NOMO-1 (cell line): ENCODE measurements at regions not wholly inside any gene's neighbourhood (a gene's known extent, or its start where the extent isn't known, plus 50 kb on each side); places are given as distances from the start of the nearest gene placed in this dataset.
A peak's percentile ranks its signal among the peaks of the same experiment; 100 is the strongest.
"Not testable (repeated sequence)": the region's sequence is repeated elsewhere in the genome, so short reads cannot be mapped to it uniquely, and the experiment has no call there.

Source experiments
- DNase-seq, 2 experiments: peaks; one replicate each; lab custom pipeline; 2025; ENCODE audit not compliant: unreplicated experiment in 2 of 2; lab: John Stamatoyannopoulos, UW

- DNase-seq, result no peak
Measured at GRCh38 chr22:46026899-46027210, 49.9 kb upstream of the WNT7B start.

- peak; percentile 28 to 74 for DNase-seq
Measured at GRCh38 chr22:46027211-46028105, 50.5 kb upstream of the WNT7B start.

- no peak for DNase-seq
Measured at GRCh38 chr22:46028106-46028991, 51.4 kb upstream of the WNT7B start.

GRCh38 chr22:46029036-46029435, 52.1 kb upstream of the WNT7B start:
- no peak for DNase-seq

- DNase-seq, result no peak
Measured at GRCh38 chr22:46029574-46030200, 52.7 kb upstream of the WNT7B start.

- DNase-seq, result no peak
Measured at GRCh38 chr22:46030231-46030880, 53.4 kb upstream of the WNT7B start.

GRCh38 chr22:46031066-46031465, 54.1 kb upstream of the WNT7B start:
- DNase-seq, result no peak

- DNase-seq, result no peak
Measured at GRCh38 chr22:46031557-46031956, 54.6 kb upstream of the WNT7B start.

GRCh38 chr22:46031965-46032851, 55.2 kb upstream of the WNT7B start:
- DNase-seq, result no peak

GRCh38 chr22:46033256-46034200, 56.6 kb upstream of the WNT7B start:
- DNase-seq, result no peak

- not testable (repeated sequence) for DNase-seq
Measured at GRCh38 chr22:46034480-46034879, 57.5 kb upstream of the WNT7B start.

- no peak for DNase-seq
Measured at GRCh38 chr22:46035380-46035741, 58.4 kb upstream of the WNT7B start.

- peak; percentile 99 for DNase-seq
Measured at GRCh38 chr22:46035742-46036557, 59.0 kb upstream of the WNT7B start.

- no peak for DNase-seq
Measured at GRCh38 chr22:46036558-46037408, 59.8 kb upstream of the WNT7B start.

- DNase-seq, result no peak
Measured at GRCh38 chr22:46038174-46038487, 61.2 kb upstream of the WNT7B start.

- peak in 1 of 2 experiments; percentile 42 for DNase-seq
Measured at GRCh38 chr22:46038516-46039430, 61.8 kb upstream of the WNT7B start.
